ENCODE measurements at regions not wholly inside any gene's neighbourhood (a gene's known extent, or its start where the extent isn't known, plus 50 kb on each side); places are given as distances from the start of the nearest gene placed in this dataset.
A peak's percentile ranks its signal among the peaks of the same experiment; 100 is the strongest.

DNA sequence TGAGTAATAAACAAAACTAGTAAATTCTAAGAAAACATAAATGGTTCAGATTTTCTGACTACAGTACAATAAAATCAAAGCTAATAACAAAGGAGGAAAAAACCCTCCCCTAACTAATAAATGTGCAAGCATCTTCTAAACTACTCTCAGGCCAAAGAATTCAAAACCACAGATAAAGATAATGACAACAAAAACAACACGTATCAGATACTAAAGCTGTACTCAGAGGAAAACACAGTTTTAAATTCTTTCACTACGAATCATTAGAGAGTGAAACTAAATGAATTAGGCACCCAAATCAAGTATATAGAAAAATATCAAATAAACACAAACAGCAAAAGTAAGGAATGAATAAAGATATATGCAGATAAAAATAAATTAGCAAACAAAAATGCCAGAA is 200.9 kb downstream of the TEX36 start:
- TF ChIP-seq, protein P1, sequence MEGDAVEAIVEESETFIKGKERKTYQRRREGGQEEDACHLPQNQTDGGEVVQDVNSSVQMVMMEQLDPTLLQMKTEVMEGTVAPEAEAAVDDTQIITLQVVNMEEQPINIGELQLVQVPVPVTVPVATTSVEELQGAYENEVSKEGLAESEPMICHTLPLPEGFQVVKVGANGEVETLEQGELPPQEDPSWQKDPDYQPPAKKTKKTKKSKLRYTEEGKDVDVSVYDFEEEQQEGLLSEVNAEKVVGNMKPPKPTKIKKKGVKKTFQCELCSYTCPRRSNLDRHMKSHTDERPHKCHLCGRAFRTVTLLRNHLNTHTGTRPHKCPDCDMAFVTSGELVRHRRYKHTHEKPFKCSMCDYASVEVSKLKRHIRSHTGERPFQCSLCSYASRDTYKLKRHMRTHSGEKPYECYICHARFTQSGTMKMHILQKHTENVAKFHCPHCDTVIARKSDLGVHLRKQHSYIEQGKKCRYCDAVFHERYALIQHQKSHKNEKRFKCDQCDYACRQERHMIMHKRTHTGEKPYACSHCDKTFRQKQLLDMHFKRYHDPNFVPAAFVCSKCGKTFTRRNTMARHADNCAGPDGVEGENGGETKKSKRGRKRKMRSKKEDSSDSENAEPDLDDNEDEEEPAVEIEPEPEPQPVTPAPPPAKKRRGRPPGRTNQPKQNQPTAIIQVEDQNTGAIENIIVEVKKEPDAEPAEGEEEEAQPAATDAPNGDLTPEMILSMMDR (conservative IDR thresholded peaks at IDR 0.05; ENCODE audit: low read depth) = no peak

DNA sequence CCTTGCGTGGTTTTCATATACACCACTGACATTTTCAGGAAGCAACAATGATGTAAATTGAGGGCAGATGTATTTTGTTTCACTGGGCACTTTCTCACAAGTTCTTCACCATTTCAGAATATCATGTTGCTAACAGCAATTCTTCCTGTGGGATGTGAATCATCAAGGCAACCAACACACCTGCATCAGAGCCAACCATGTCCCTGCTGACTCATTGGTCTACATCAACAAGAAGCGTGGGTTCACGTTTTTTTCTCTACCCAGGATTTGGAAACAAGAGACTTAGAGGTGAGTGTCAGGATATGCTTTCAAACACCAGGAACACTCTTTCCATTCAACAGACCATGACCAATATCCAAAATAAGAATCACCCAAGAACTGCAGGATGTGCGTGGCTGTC is 203.9 kb downstream of the TEX36 start:
- DNase-seq (ENCODE audit: low spot score) = peak; percentile 88
- CTCF ChIA-PET = interaction anchor here (0.6 kb wide), 1 partner anchor 1155 kb away, joined by 5 read pairs; no protein-coding TSS in a partner anchor
- POLR2A ChIA-PET (ENCODE audit: low non-redundant PET) = no interaction called here
- no peak overlapping the region for H3K27ac ChIP-seq
- TF ChIP-seq, protein P1 (conservative IDR thresholded peaks at IDR 0.05; ENCODE audit: low read depth) = no peak

More for the DNA sequence above, 200.9 kb downstream of the TEX36 start:
- DNase-seq (ENCODE audit: low spot score) = no peak
- CTCF ChIA-PET = interaction anchor here (0.6 to 0.8 kb wide), 3 partner anchors 9 to 587 kb away, joined by 3 to 5 read pairs (median 3); no protein-coding TSS in a partner anchor
- no peak overlapping the region for H3K27ac ChIP-seq
- POLR2A ChIA-PET (ENCODE audit: low non-redundant PET) = no interaction called here

DNA sequence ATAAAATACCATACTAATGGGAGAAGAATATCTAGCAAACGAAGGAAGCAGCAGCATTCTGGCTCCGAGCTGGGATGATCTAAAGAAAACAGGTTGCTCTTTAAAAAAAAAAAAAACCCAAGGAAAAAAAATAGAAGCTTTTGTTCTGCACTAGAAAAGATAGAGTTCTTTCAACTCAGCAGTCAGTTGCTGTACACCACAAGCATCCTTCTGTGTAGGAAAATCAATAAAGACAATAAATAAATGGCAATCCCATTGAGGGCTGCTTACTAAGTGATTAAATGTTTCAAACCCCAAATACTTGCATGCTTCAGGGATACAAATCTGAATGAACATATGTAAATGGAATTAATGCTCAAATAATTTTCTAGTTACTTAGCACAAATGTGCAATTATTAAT is 207.1 kb downstream of the TEX36 start:
- POLR2A ChIA-PET (ENCODE audit: low non-redundant PET) = no interaction called here
- DNase-seq (ENCODE audit: low spot score) = no peak
- TF ChIP-seq, protein P1 (conservative IDR thresholded peaks at IDR 0.05; ENCODE audit: low read depth) = no peak
- H3K27ac ChIP-seq = no peak overlapping the region
- CTCF ChIA-PET = interaction anchor here (0.7 kb wide), 1 partner anchor 352 kb away, joined by 3 read pairs; no protein-coding TSS in a partner anchor

DNA sequence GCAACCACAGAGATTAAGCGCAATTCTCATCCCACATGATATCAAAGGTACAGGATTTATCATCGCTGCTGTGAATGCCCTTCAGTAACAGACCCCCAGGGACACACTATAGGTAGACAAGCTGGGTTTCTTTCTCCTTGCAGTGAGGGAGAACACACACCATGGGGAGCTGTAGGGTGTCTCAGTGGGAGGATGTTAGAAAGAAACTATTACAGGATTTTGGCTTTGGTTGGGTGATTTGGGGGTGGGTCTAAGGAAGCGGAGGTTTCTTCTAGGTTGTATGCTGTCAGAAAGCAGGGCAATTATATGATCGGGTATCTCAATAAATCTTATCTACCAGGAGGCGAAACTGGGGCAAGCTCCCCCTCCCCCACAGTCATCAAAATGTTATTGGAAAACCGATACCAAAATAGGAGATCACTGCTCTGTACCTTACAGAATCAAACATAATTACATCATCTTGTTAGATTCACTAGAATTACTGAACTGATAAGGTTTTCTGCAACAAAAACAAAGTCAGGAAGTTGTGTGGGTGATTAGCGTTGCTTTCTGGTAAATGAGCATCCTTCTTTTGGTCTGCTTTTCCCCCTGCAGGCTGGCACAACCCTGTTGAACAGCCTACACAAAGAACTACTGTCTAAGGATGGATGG is 209.7 kb downstream of the TEX36 start:
- DNase-seq (ENCODE audit: low spot score) = no peak
- no peak overlapping the region for H3K27ac ChIP-seq
- TF ChIP-seq, protein P1 (conservative IDR thresholded peaks at IDR 0.05; ENCODE audit: low read depth) = no peak
- CTCF ChIA-PET = interaction anchor here (0.6 kb wide), 1 partner anchor 9 kb away, joined by 5 read pairs; no protein-coding TSS in a partner anchor
- POLR2A ChIA-PET (ENCODE audit: low non-redundant PET) = no interaction called here

DNA sequence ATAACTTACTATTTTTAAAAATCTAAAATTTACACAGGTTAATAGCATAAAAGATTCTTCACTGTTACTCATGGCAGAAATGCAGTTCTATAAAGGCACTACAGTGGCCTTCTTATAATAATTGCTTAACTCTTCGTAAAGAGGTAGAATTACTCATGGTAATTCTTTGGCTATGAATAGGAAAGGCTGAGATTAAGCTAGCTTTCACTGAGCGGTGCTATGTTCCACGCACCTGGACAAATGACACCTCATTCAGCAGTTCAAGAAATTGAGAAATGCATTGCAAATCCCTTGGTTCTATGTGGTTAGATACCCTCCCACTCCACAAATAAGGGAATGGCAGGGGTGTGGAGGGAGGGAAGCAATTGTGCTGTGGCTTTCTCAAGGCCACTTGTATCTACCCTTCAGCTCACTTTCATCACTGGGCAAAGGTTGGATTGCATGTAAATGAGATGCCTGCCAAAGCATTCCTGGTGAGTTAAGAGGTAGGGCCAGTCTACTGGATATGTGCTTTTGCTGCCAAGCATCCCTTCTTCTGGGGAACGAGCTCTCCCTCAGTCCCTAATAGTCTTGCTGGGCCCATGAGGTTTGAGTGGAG is 210.9 kb downstream of the TEX36 start:
- DNase-seq (ENCODE audit: low spot score) = peak; percentile 36
- ChIA-PET CTCF (no interaction called here), POLR2A (ENCODE audit: low non-redundant PET) (no interaction called here)
- H3K27ac ChIP-seq = no peak overlapping the region
- TF ChIP-seq, protein P1 (conservative IDR thresholded peaks at IDR 0.05; ENCODE audit: low read depth) = no peak

DNA sequence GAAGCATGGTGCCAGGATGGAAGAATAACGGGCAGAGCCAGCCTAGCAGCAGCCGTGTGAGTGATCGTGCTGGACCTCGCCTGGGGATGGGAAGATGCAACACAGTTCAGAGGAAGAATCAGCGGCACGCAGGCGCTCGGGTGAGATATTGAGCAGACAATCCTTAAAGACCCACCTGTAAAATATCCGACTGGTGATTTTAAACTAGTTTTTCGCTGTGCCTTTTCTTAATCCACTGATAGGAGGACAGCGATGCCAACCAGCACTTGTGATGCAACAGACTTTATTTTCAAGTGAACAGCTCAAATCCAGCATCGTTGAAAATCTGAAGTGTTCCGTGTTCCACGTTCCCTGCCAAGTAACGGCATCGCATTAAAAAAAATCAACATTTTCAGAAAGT is 214.7 kb downstream of the TEX36 start:
- ChIA-PET POLR2A (ENCODE audit: low non-redundant PET) (no interaction called here), CTCF (interaction anchor here (0.6 to 0.7 kb wide), 2 partner anchors 10 to 1262 kb away, joined by 3 to 4 read pairs; no protein-coding TSS in a partner anchor)
- TF ChIP-seq, protein P1 (conservative IDR thresholded peaks at IDR 0.05; ENCODE audit: low read depth) = no peak
- H3K27ac ChIP-seq = no peak overlapping the region
- no peak for DNase-seq (ENCODE audit: low spot score)

All from RWPE1 (cell line).